SK-N-SH (cell line): ENCODE measurements at regions not wholly inside any gene's neighbourhood (a gene's known extent, or its start where the extent isn't known, plus 50 kb on each side); places are given as distances from the start of the nearest gene placed in this dataset.

ENCODE experiments used
- CTCF ChIA-PET: fragments of 300-600, 350-600 bp; formaldehyde crosslinking; extraction: SDS; loops from one replicate; lab custom pipeline; 2021; lab: Yijun Ruan, JAX
- POLR2A ChIA-PET: fragments of 350-600 bp; sonication (Branson Sonifier 250); formaldehyde crosslinking; extraction: SDS; loops from one replicate; lab custom pipeline; 2020; ENCODE audit warnings: antibody characterized with exemption, inconsistent platforms; lab: Yijun Ruan, JAX
- DNase-seq: peaks from one replicate; pipeline ENCODE4 v3.0.0; 2012
- H2AFZ ChIP-seq: fragments of 200-600 bp; sonication (generic); 2 replicates; pipeline ENCODE4 v1.8.1; 2016; ENCODE audit warnings: antibody characterized with exemption, mild to moderate bottlenecking, low read depth
- H3F3A ChIP-seq: fragments of 200-600 bp; sonication (generic); replicated peaks from 2 replicates; pipeline ENCODE3; 2016; ENCODE audit warnings: antibody characterized with exemption, mild to moderate bottlenecking; ENCODE audit not compliant: insufficient read depth
- H3K27ac ChIP-seq, 2 experiments: fragments of 200-500 bp in 1 of 2; fragments of 200-600 bp in 1 of 2; sonication (Bioruptor generic) in 1 of 2; sonication (generic), shearing (Covaris generic) in 1 of 2; 2 replicates each; pipeline versions ENCODE4 v1.5.1 to v1.6.1; 2014 to 2016; ENCODE audit warnings: low read depth in 2 of 2, inconsistent platforms in 1 of 2, low read length in 1 of 2, mild to moderate bottlenecking in 1 of 2, mixed read lengths in 1 of 2
- H3K27me3 ChIP-seq: fragments of 200-600 bp; sonication (generic), shearing (Covaris generic); 2 replicates; pipeline ENCODE4 v1.6.1; 2016; ENCODE audit warnings: mixed run types; ENCODE audit not compliant: insufficient read depth
- H3K36me3 ChIP-seq, 2 experiments: fragments of 200-500 bp in 1 of 2; fragments of 200-600 bp in 1 of 2; sonication (Bioruptor generic) in 1 of 2; sonication (generic) in 1 of 2; replicated peaks in 1 of 2; 2 replicates each; pipeline versions ENCODE3 to v1.5.1; 2014 to 2016; ENCODE audit warnings: low read length in 1 of 2, mild to moderate bottlenecking in 1 of 2; ENCODE audit not compliant: insufficient read depth in 2 of 2, control insufficient read depth in 1 of 2
- H3K4me1 ChIP-seq, 2 experiments: fragments of 200-500 bp in 1 of 2; fragments of 200-600 bp in 1 of 2; sonication (Bioruptor generic) in 1 of 2; sonication (generic), shearing (Covaris generic) in 1 of 2; 2 replicates each; pipeline versions ENCODE4 v1.5.1 to v1.6.1; 2014 to 2016; ENCODE audit warnings: low read depth in 1 of 2, low read length in 1 of 2, mixed run types in 1 of 2; ENCODE audit not compliant: insufficient read depth in 2 of 2, control insufficient read depth in 1 of 2
- H3K4me2 ChIP-seq: fragments of 200-600 bp; sonication (generic), shearing (Covaris generic); 2 replicates; pipeline ENCODE4 v1.6.1; 2017; ENCODE audit warnings: mixed run types
- H3K4me3 ChIP-seq, 2 experiments: fragments of 200-500 bp in 1 of 2; fragments of 200-600 bp in 1 of 2; sonication (Bioruptor generic) in 1 of 2; sonication (generic), shearing (Covaris generic) in 1 of 2; 2 replicates each; pipeline versions ENCODE4 v1.5.1 to v1.8.1; 2014 to 2016; ENCODE audit warnings: low read depth in 2 of 2, inconsistent platforms in 1 of 2, low read length in 1 of 2, mild to moderate bottlenecking in 1 of 2, mixed read lengths in 1 of 2, moderate library complexity in 1 of 2
- H3K79me2 ChIP-seq: fragments of 200-600 bp; sonication (generic); 2 replicates; pipeline ENCODE4 v1.8.1; 2017; ENCODE audit warnings: mild to moderate bottlenecking; ENCODE audit not compliant: insufficient read depth
- H3K9ac ChIP-seq: fragments of 200-600 bp; sonication (generic); 2 replicates; pipeline ENCODE4 v1.6.1; 2017; ENCODE audit warnings: mixed run types
- H3K9me2 ChIP-seq: fragments of 200-600 bp; sonication (generic); 2 replicates; pipeline ENCODE4 v1.6.1; 2017; ENCODE audit warnings: mixed run types
- H3K9me3 ChIP-seq: fragments of 200-600 bp; sonication (generic); 2 replicates; pipeline ENCODE4 v1.6.1; 2017; ENCODE audit warnings: mixed run types, mild to moderate bottlenecking, moderate library complexity
- H4K20me1 ChIP-seq: fragments of 200-600 bp; sonication (generic); 2 replicates; pipeline ENCODE4 v1.6.1; 2017; ENCODE audit warnings: mild to moderate bottlenecking, mixed run types; ENCODE audit not compliant: insufficient read depth
- CHD2 ChIP-seq: fragments of 150-350 bp; IDR thresholded peaks from 2 replicates; pipeline ENCODE4 v1.6.1; 2018; ENCODE audit warnings: low read length; ENCODE audit not compliant: partially characterized antibody
- EZH2phosphoT487 ChIP-seq: fragments of 200-600 bp; sonication (generic); IDR thresholded peaks from 2 replicates; pipeline ENCODE4 v1.6.1; 2017; ENCODE audit warnings: low read depth, mixed run types, mild to moderate bottlenecking, antibody characterized with exemption, moderate library complexity, borderline replicate concordance
- JUND ChIP-seq: IDR thresholded peaks from 2 replicates; pipeline ENCODE4 v1.4.0; 2012
- MAX ChIP-seq: IDR thresholded peaks from 2 replicates; pipeline ENCODE4 v1.4.0; 2012; ENCODE audit warnings: low read depth
- MEF2A ChIP-seq: IDR thresholded peaks from 2 replicates; pipeline ENCODE4 v1.4.0; 2012; ENCODE audit warnings: low read depth, borderline replicate concordance
- MXI1 ChIP-seq: IDR thresholded peaks from 2 replicates; pipeline ENCODE4 v1.6.1; 2012; ENCODE audit warnings: mild to moderate bottlenecking, low read depth, low read length, improper control_type of control experiment
- NRF1 ChIP-seq: IDR thresholded peaks from 2 replicates; pipeline ENCODE4 v1.6.1; 2012; ENCODE audit warnings: low read depth, mild to moderate bottlenecking, low read length
- POLR2AphosphoS5 ChIP-seq: IDR thresholded peaks from 2 replicates; pipeline ENCODE4 v1.6.1; 2012; ENCODE audit warnings: low read depth, low read length
- RCOR1 ChIP-seq: fragments of 150-350 bp; IDR thresholded peaks from 2 replicates; pipeline ENCODE4 v1.6.1; 2017; ENCODE audit warnings: antibody characterized with exemption, low read length
- REST ChIP-seq: IDR thresholded peaks from 2 replicates; pipeline ENCODE4 v1.6.1; 2012; ENCODE audit warnings: mild to moderate bottlenecking, low read depth, low read length, moderate library complexity
- RFX5 ChIP-seq: IDR thresholded peaks from 2 replicates; pipeline ENCODE4 v1.6.1; 2012; ENCODE audit warnings: mild to moderate bottlenecking, improper control_type of control experiment, low read length
- RXRA ChIP-seq: IDR thresholded peaks from 2 replicates; pipeline ENCODE4 v1.4.0; 2012; ENCODE audit warnings: low read depth, mild to moderate bottlenecking, borderline replicate concordance
- SIN3A ChIP-seq: IDR thresholded peaks from 2 replicates; pipeline ENCODE4 v1.6.1; 2012; ENCODE audit warnings: low read depth, mild to moderate bottlenecking, low read length, moderate library complexity, borderline replicate concordance
- SMC3 ChIP-seq: IDR thresholded peaks from 2 replicates; pipeline ENCODE4 v1.6.1; 2012; ENCODE audit warnings: low read depth, low read length, improper control_type of control experiment
- TAF1 ChIP-seq: IDR thresholded peaks from 2 replicates; pipeline ENCODE4 v1.6.1; 2012; ENCODE audit warnings: low read depth, mild to moderate bottlenecking, low read length, moderate library complexity, borderline replicate concordance
- TCF12 ChIP-seq: IDR thresholded peaks from 2 replicates; pipeline ENCODE4 v1.4.0; 2012
- TEAD4 ChIP-seq: IDR thresholded peaks from 2 replicates; pipeline ENCODE4 v1.4.0; 2012; ENCODE audit warnings: mild to moderate bottlenecking, borderline replicate concordance; ENCODE audit not compliant: insufficient read depth
- USF1 ChIP-seq: IDR thresholded peaks from 2 replicates; pipeline ENCODE4 v1.4.0; 2012; ENCODE audit warnings: low read depth, borderline replicate concordance
- YY1 ChIP-seq: IDR thresholded peaks from 2 replicates; pipeline ENCODE4 v1.4.0; 2012; ENCODE audit warnings: low read depth, mild to moderate bottlenecking
- ZBTB33 ChIP-seq: IDR thresholded peaks from 2 replicates; pipeline ENCODE4 v1.4.0; 2012; ENCODE audit warnings: low read depth, borderline replicate concordance
- WGBS: methylation state at CpG from one replicate; pipeline ENCODE4 v1.1.6; 2017; ENCODE audit warnings: low lambda C conversion rate; 5-methylcytosine and 5-hydroxymethylcytosine counted together

GRCh38 chr2:5195636-5196035 lies 496.5 kb upstream of the SOX11 start:
- CTCF ChIA-PET = no interaction called here
- TF ChIP-seq YY1 (no peak), RXRA (no peak), RCOR1 (no peak), POLR2AphosphoS5 (no peak), SIN3A (no peak), ZBTB33 (no peak), TEAD4 (no peak), JUND (no peak), MXI1 (no peak), SMC3 (no peak), EZH2phosphoT487 (no peak), TAF1 (no peak)
- Histone ChIP-seq H3K4me3 (no peak overlapping the region), H3K27me3 (no peaks in the 10 kb centered on the region), H3K36me3 (no peaks in the 10 kb centered on the region), H3K9ac (no peak overlapping the region), H3K27ac (no peak overlapping the region), H4K20me1 (no peaks in the 10 kb centered on the region), H3K9me2 (no peaks in the 10 kb centered on the region), H3K79me2 (no peaks in the 10 kb centered on the region), H3K9me3 (no peaks in the 10 kb centered on the region; the same call in 1 of the 2 replicates), H3F3A (no peaks in the 10 kb centered on the region), H3K4me2 (no peak overlapping the region), H2AFZ (no peak overlapping the region), H3K4me1 (peaks cover 0 to under 1% of the 10 kb centered on the region in 2 experiments; a peak in 1 of 4 replicates)
- WGBS = 29% methylated on average over 1 of the region's 1 CpG
- POLR2A ChIA-PET = no interaction called here
- no peak for DNase-seq

GRCh38 chr2:5203134-5203755 lies 488.9 kb upstream of the SOX11 start:
- POLR2A ChIA-PET = interaction anchor here (0.6 kb wide), 1 partner anchor 11 kb away, joined by 4 read pairs; no protein-coding TSS in a partner anchor
- H3K27ac ChIP-seq = no peak overlapping the region
- H3K36me3 ChIP-seq = no peaks in the 10 kb centered on the region
- H3K4me2 ChIP-seq = no peak overlapping the region
- no peak overlapping the region for H2AFZ ChIP-seq
- no peaks in the 10 kb centered on the region for H3F3A ChIP-seq
- no peaks in the 10 kb centered on the region for H4K20me1 ChIP-seq
- H3K27me3 ChIP-seq = no peaks in the 10 kb centered on the region
- no peaks in the 10 kb centered on the region for H3K4me1 ChIP-seq
- TF ChIP-seq NRF1 (no peak), JUND (no peak), TEAD4 (no peak), SIN3A (no peak), MEF2A (no peak), CHD2 (no peak), TCF12 (no peak), RFX5 (no peak), MAX (no peak), USF1 (no peak), REST (no peak), EZH2phosphoT487 (no peak)
- TF ChIP-seq, all 33 proteins: peak for 0
- 29% methylated on average over 5 of the region's 5 CpGs for WGBS
- H3K4me3 ChIP-seq = no peak overlapping the region
- H3K79me2 ChIP-seq = no peaks in the 10 kb centered on the region
- H3K9ac ChIP-seq = no peak overlapping the region
- DNase-seq = no peak
- CTCF ChIA-PET = interaction anchor here (1.5 kb wide), 1 partner anchor 87 kb away, joined by 4 read pairs; no protein-coding TSS in a partner anchor
- H3K9me3 ChIP-seq = no peaks in the 10 kb centered on the region
- H3K9me2 ChIP-seq = no peaks in the 10 kb centered on the region
